VCaP (cell line): ENCODE measurements at regions not wholly inside any gene's neighbourhood (a gene's known extent, or its start where the extent isn't known, plus 50 kb on each side); places are given as distances from the start of the nearest gene placed in this dataset.

ENCODE experiments used
- H3K27ac ChIP-seq: fragments of 450-650 bp; 2 replicates; pipeline ENCODE4 v1.5.1; 2017
- TF ChIP-seq, protein P1 (sequence below): fragments of 450-650 bp; conservative IDR thresholded peaks from 2 replicates; pipeline ENCODE4 v1.5.1; 2017; ENCODE audit warnings: mild to moderate bottlenecking, moderate library complexity

GRCh38 chr15:34682674-34683073, 72.1 kb downstream of the GJD2 start:
- TF ChIP-seq, protein P1, sequence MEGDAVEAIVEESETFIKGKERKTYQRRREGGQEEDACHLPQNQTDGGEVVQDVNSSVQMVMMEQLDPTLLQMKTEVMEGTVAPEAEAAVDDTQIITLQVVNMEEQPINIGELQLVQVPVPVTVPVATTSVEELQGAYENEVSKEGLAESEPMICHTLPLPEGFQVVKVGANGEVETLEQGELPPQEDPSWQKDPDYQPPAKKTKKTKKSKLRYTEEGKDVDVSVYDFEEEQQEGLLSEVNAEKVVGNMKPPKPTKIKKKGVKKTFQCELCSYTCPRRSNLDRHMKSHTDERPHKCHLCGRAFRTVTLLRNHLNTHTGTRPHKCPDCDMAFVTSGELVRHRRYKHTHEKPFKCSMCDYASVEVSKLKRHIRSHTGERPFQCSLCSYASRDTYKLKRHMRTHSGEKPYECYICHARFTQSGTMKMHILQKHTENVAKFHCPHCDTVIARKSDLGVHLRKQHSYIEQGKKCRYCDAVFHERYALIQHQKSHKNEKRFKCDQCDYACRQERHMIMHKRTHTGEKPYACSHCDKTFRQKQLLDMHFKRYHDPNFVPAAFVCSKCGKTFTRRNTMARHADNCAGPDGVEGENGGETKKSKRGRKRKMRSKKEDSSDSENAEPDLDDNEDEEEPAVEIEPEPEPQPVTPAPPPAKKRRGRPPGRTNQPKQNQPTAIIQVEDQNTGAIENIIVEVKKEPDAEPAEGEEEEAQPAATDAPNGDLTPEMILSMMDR, result no peak
- no peak overlapping the region for H3K27ac ChIP-seq

DNA sequence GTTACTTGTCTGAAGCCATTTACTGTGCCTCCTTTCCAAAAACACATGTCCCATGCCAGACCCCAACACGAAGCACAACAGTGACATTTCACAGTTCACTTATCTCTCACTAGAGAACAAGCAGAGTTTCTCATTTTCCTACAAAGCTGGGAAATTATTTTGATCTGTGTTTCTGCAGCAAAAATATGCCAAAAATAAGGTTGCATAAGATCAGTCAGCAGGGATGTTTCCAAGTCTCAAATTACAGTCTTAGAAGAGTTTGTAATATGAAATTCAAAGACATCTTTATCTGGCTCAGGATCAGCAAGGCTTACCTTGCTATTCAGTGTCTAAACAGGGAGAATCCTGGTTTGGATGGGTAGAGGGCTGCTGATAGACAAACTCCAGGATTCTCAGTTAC, 75.5 kb downstream of the GJD2 start:
- H3K27ac ChIP-seq, result no peak overlapping the region
- TF ChIP-seq, protein P1, result no peak

DNA sequence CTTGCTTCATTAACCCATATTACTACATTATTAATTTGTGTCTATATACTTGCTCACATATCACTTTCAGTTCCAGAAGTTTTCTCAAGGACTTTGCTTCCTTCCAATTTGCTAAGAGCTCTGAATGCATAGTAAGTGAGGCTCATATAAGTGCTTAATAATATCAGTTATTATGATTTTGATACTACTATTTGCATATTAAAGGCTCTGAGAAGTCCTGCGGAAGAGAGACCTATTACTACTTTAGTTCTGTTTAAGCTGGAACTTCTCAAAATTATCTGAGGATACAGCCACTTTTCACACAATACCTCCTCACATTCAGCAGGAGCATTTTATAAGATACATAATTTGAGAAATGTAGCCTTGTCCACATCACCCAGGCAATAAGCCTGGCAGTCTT, 81.6 kb downstream of the GJD2 start:
- H3K27ac ChIP-seq, result no peak overlapping the region
- TF ChIP-seq, protein P1, result no peak

DNA sequence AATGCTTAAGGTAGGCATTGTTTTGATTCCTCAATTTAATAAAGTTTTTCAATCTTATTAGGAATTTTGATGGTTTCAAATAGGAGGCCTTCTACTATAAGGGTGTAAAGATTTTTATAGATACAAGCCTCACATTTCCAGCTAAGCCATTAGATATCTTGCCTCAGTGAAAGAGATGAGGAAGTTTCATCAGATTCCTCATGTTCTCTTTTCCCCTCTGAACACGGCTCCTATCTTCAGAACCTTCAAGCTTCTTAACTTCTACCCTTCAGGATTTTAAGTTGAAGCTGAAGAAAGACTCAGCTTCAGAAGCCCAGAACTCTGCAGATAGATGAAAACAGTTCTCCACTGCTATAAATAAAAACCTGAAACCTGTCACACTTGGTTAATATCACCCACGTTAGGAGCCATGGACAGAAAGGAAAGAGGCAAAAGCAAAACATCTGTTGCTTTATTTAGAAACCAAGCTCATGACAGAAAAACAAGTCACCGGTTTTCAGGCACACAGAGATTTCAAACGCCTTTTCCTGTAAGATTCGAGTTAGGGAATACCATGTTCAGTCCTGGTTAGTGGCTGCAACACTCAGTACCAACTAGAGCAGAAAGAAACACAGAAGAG, 82.2 kb upstream of the GOLGA8B start:
- TF ChIP-seq, protein P1, result no peak
- H3K27ac ChIP-seq, result no peak overlapping the region

DNA sequence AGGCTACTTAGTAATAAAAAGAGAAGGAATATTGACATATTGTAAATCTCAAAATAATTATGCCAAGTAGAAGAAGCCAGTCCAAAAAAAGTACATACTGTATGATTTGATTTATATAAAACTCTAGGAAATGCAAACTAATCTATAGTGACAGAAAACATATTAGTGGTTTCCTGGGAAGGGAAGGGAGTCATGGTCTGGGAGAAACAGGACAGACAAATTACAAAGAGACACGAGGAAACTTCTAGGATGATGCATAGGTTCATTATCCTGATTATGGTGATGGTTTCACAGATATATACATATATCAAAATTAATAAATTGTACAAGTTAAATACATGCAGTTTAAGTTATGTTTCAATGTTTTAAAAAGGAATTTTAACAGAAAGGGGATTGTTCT, 81.0 kb upstream of the GOLGA8B start:
- H3K27ac ChIP-seq, result no peak overlapping the region
- TF ChIP-seq, protein P1, result no peak

DNA sequence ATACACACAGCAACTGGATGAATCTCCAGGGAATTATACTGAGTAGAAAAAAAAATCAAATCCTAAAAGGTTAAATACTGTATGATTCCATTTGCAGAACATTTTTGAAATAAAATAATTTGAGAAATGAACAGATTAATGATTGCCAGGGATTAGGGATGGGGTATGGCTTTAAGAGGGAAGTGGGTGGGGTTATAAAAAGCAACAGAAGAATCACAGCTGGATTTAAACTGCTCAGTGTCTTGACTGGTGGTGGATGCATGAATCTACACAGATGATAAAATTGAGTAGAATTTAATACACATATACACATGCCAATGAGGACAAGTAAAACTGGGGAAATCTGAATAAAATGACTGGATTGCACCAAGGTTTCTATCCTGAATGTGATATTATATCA, 79.7 kb upstream of the GOLGA8B start:
- TF ChIP-seq, protein P1, result no peak
- no peak overlapping the region for H3K27ac ChIP-seq

- TF ChIP-seq, protein P1, result no peak
- H3K27ac ChIP-seq, result no peak overlapping the region
These were observed 75.6 kb upstream of the GOLGA8B start for GRCh38 chr15:34659056-34659455.
